Heart right ventricle (tissue), 16 donors: ENCODE measurements at regions not wholly inside any gene's neighbourhood (a gene's known extent, or its start where the extent isn't known, plus 50 kb on each side); places are given as distances from the start of the nearest gene placed in this dataset.

Source experiments
- ATAC-seq, 8 donors: fragments of 200-7000 bp; cut with Tn5 transposase; one replicate each; pipeline ENCODE4 v1.9.1; 2020; ENCODE audit warnings: mild to moderate bottlenecking in 8 of 8, moderate library complexity in 8 of 8, moderate number of reproducible peaks in 1 of 8
- DNase-seq, 2 donors: peaks; one replicate each; pipeline ENCODE4 v3.0.0-alpha.2; 2020
- H3K27ac ChIP-seq, 10 donors: fragments of 200-600 bp; sonication (generic) in 2 of 10; one replicate each; pipeline versions ENCODE4 v1.5.0 to v1.8.0; 2020 to 2022; ENCODE audit warnings: mild to moderate bottlenecking in 3 of 10
- H3K27me3 ChIP-seq, 7 donors: fragments of 200-600 bp; one replicate each; pipeline ENCODE4 v1.8.0; 2021 to 2022; ENCODE audit warnings: mild to moderate bottlenecking in 2 of 7
- H3K36me3 ChIP-seq, 9 donors: fragments of 200-600 bp; sonication (generic) in 1 of 9; one replicate each; pipeline versions ENCODE4 v1.5.0 to v1.8.0; 2020 to 2022; ENCODE audit warnings: mild to moderate bottlenecking in 2 of 9
- H3K4me1 ChIP-seq, 9 donors: fragments of 200-600 bp; sonication (generic) in 1 of 9; one replicate each; pipeline versions ENCODE4 v1.5.0 to v1.8.0; 2020 to 2022; ENCODE audit warnings: mild to moderate bottlenecking in 4 of 9
- H3K4me3 ChIP-seq, 10 donors: fragments of 200-600 bp; sonication (generic) in 2 of 10; one replicate each; pipeline versions ENCODE4 v1.5.0 to v1.8.0; 2020 to 2022; ENCODE audit warnings: mild to moderate bottlenecking in 7 of 10, moderate library complexity in 2 of 10
- H3K9me3 ChIP-seq, 11 donors: fragments of 200-600 bp in 10 of 11; sonication (generic) in 2 of 11; one replicate each; pipeline versions ENCODE4 v1.5.0 to v1.8.0; 2013 to 2022; ENCODE audit warnings: mild to moderate bottlenecking in 2 of 11, control low read depth in 1 of 11, moderate library complexity in 1 of 11
- CTCF ChIP-seq, 9 donors: fragments of 200-600 bp; sonication (generic) in 2 of 9; IDR thresholded peaks; one replicate each; pipeline versions ENCODE4 v1.5.0 to v1.8.0; 2021 to 2022; ENCODE audit warnings: antibody characterized with exemption in 9 of 9, mild to moderate bottlenecking in 5 of 9, moderate library complexity in 1 of 9
- WGBS, 2 donors: extraction: QIAGEN DNeasy Blood & Tissue Kit; methylation state at CpG; one replicate each; pipeline ENCODE4 v1.1.7; 2013; ENCODE audit warnings: inconsistent platforms in 1 of 2; 5-methylcytosine and 5-hydroxymethylcytosine counted together
- intact Hi-C, 10 donors: fragments of 100-400 bp; cut with DNase I; formaldehyde crosslinking; loops; one replicate each; pipeline versions ENCODE4 v1.11.1 to v1.14.2; 2022
- donor health status: Arrhythmogenic right ventricular cardiomyopathy.
- donor health status: ischemic (EF 13 %, LVEDD 7.1; RV severe dilation, severe dysfunction).
- donor health status: healthy with polysubstance abuse.
- donor health status: DM: no; HTN: yes; CAD: no.
- donor health status: DM: no; HTN: no; CAD: no.
- donor health status: ischemic (EF 25% LVEDD 6.9; RV normal size, moderate dysfunction).
- donor health status: ischemic (EF 25% LVEDD 5.7; RV mildly dilated, moderate dysfunction).
- donor health status: healthy.
- donor health status: DM: yes; HTN: yes; CAD: no.
- donor health status: Ischemic cardiomyopathy.
- donor health status: ischemic (EF 35%, LVEDD 5.7; RV mildly dilated, moderate dysfunction).
- donor health status: nonischemic (EF 11% LVEDD 7.7; RV severe dilation, severe dysfunction).
- donor health status: DM: yes; HTN: yes; CAD: no.
- donor health status: PGD.
- donor health status: ischemic (EF 29% LVEDD 5.4; RV normal size, mild dysfunction).
- donor health status: nonischemic (EF 23%, LVEDD 6.1; RV moderate dilation, normal function).

DNA sequence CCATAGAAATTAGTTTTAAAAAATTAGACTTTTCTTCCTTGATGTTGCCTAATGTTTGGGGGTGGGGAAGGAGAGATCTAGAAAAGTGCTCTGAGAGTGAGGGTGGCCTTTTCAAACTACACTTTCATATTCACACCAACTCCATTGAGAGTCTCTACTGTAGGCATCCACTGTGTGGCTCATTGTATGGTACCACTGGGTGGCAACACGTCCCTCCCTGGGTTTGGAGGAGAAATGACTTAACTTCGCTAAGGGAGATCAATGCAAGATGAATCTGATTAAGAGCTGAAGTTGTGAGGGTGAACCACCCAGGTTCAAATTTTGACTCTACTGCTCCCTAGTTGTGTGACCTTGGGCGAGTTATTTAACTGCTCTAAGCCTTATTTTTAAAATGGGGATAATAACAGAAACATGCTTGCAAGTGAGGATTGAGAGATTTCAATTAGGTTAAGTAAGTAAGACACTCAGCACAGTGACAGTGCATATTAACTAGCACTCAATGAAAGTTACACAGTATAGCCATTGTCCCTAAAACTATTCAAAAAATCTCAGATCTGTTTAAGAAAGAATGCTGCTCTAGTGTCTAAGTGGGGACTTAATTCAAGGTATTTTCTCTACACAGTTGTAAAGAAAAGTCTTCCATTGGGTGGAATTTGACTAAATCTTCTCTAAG lies 193.5 kb upstream of the CNR1 start:
- Histone ChIP-seq H3K4me1 (peaks cover 0 to 3% (median 0%) of the 10 kb centered on the region in 9 donors), H3K36me3 (no peaks in the 10 kb centered on the region), H3K27me3 (no peaks in the 10 kb centered on the region), H3K9me3 (no peaks in the 10 kb centered on the region), H3K27ac (no peak overlapping the region), H3K4me3 (no peak overlapping the region)
- no peak for TF ChIP-seq CTCF (IDR thresholded peaks at IDR 0.05)
- no peak for DNase-seq
- no peak for ATAC-seq
- intact Hi-C loops, result no loop called here
- 58 to 62% methylated on average over 3 of the region's 3 CpGs for WGBS, 2 donors

GRCh38 chr6:88358846-88359245 lies 192.7 kb upstream of the CNR1 start:
- no peak overlapping the region for H3K27ac ChIP-seq
- ATAC-seq (no peak), DNase-seq (no peak)
- H3K36me3 ChIP-seq, result no peaks in the 10 kb centered on the region
- no peaks in the 10 kb centered on the region for H3K27me3 ChIP-seq
- TF ChIP-seq CTCF (IDR thresholded peaks at IDR 0.05), result no peak
- intact Hi-C loops, result no loop called here
- peaks cover 0 to 3% (median 0%) of the 10 kb centered on the region in 9 donors for H3K4me1 ChIP-seq
- H3K9me3 ChIP-seq, result no peaks in the 10 kb centered on the region
- no peak overlapping the region for H3K4me3 ChIP-seq

DNA sequence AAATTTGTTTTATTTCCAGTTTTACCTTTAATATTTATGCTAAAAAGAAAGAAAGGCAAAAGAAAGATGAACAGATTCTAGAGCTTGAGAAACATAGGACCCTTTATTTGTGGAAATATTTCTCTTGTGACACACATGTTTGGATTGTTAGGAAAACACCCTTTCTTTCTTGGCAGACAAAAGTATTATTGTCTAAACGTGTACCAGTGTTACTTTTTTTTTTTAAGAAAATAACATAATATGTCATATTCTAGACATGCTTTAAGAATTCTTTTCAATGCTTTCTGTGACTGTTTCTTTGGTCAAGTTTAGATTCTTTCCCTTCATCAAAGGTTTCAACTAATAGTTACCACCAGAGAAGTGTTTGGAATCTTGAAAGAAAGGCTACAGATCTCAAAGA lies 183.4 kb upstream of the CNR1 start:
- intact Hi-C loops, result no loop called here
- DNase-seq (no peak), ATAC-seq (no peak)
- Histone ChIP-seq H3K4me3 (no peak overlapping the region), H3K27me3 (no peaks in the 10 kb centered on the region), H3K36me3 (no peaks in the 10 kb centered on the region), H3K27ac (no peak overlapping the region), H3K9me3 (no peaks in the 10 kb centered on the region), H3K4me1 (no peaks in the 10 kb centered on the region)
- no peak for TF ChIP-seq CTCF (IDR thresholded peaks at IDR 0.05)
- 27 to 41% methylated on average over 1 of the region's 1 CpG for WGBS, 2 donors

GRCh38 chr6:88342336-88342735 lies 176.2 kb upstream of the CNR1 start:
- DNase-seq, result no peak
- Histone ChIP-seq H3K9me3 (no peaks in the 10 kb centered on the region), H3K27me3 (no peaks in the 10 kb centered on the region), H3K4me1 (no peaks in the 10 kb centered on the region), H3K36me3 (no peaks in the 10 kb centered on the region), H3K27ac (no peak overlapping the region), H3K4me3 (no peak overlapping the region)
- 72 to 75% methylated on average over 3 of the region's 3 CpGs for WGBS, 2 donors
- no peak for ATAC-seq
- TF ChIP-seq CTCF (IDR thresholded peaks at IDR 0.05), result no peak
- intact Hi-C loops, result no loop called here
